ENCODE measurements at regions not wholly inside any gene's neighbourhood (a gene's known extent, or its start where the extent isn't known, plus 50 kb on each side); places are given as distances from the start of the nearest gene placed in this dataset.

DNA sequence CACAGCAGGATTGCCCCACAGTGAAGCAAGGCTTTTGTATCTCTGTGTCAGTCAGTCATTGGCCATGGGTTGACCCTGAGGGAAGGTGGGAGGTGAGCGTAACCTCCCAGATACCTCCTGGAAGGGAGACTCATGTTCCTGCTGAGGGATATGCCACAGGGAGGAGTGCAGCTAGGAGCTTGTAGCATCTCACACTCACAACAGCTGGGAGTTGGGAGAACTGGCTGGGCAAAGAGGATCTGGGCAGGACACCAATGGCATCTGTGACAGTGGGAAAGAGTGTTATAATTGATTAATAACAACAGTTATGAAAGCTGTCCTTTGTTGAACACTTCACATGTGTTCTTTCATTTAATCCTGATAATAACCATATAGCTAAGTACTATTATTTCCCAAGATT is 171.0 kb downstream of the TLE3 start:
- TF ChIP-seq, protein P1, sequence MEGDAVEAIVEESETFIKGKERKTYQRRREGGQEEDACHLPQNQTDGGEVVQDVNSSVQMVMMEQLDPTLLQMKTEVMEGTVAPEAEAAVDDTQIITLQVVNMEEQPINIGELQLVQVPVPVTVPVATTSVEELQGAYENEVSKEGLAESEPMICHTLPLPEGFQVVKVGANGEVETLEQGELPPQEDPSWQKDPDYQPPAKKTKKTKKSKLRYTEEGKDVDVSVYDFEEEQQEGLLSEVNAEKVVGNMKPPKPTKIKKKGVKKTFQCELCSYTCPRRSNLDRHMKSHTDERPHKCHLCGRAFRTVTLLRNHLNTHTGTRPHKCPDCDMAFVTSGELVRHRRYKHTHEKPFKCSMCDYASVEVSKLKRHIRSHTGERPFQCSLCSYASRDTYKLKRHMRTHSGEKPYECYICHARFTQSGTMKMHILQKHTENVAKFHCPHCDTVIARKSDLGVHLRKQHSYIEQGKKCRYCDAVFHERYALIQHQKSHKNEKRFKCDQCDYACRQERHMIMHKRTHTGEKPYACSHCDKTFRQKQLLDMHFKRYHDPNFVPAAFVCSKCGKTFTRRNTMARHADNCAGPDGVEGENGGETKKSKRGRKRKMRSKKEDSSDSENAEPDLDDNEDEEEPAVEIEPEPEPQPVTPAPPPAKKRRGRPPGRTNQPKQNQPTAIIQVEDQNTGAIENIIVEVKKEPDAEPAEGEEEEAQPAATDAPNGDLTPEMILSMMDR (IDR thresholded peaks at IDR 0.05): no peak
- no peak for TF ChIP-seq POLR2A (IDR thresholded peaks at IDR 0.05)

Measured in thyroid gland (tissue), 4 donors.